ENCODE measurements at regions not wholly inside any gene's neighbourhood (a gene's known extent, or its start where the extent isn't known, plus 50 kb on each side); places are given as distances from the start of the nearest gene placed in this dataset.

DNA sequence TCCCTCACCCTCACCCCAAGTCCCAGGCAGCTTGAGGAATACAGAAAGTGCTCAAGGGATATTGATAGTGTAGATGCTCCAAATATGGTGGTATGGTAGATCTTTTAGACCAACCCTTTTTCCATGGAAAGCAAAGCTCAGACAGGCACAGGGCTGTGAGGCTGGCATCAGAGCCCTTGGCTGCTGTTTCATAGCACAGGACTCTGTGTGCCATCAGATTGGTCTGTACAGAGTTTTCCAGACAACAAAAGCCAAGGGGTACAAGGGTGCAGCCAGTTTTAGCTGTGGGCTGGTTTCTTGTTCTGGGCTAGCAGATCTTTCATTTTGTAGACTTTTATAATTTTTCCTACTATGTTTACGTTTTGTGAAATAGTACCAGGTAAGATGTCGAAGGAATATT is 296.9 kb upstream of the TNP1 start:
- TF ChIP-seq, protein P1, sequence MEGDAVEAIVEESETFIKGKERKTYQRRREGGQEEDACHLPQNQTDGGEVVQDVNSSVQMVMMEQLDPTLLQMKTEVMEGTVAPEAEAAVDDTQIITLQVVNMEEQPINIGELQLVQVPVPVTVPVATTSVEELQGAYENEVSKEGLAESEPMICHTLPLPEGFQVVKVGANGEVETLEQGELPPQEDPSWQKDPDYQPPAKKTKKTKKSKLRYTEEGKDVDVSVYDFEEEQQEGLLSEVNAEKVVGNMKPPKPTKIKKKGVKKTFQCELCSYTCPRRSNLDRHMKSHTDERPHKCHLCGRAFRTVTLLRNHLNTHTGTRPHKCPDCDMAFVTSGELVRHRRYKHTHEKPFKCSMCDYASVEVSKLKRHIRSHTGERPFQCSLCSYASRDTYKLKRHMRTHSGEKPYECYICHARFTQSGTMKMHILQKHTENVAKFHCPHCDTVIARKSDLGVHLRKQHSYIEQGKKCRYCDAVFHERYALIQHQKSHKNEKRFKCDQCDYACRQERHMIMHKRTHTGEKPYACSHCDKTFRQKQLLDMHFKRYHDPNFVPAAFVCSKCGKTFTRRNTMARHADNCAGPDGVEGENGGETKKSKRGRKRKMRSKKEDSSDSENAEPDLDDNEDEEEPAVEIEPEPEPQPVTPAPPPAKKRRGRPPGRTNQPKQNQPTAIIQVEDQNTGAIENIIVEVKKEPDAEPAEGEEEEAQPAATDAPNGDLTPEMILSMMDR (IDR thresholded peaks at IDR 0.05; ENCODE audit: low read depth, low read length): no peak
- no peak for TF ChIP-seq POLR2A (IDR thresholded peaks at IDR 0.05; ENCODE audit: extremely low read depth, insufficient read length)
- TF ChIP-seq, protein P2, sequence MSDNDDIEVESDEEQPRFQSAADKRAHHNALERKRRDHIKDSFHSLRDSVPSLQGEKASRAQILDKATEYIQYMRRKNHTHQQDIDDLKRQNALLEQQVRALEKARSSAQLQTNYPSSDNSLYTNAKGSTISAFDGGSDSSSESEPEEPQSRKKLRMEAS (IDR thresholded peaks at IDR 0.05; ENCODE audit: low read depth, low read length): no peak

All from NB4 (cell line).